H1 (cell line): ENCODE measurements at regions not wholly inside any gene's neighbourhood (a gene's known extent, or its start where the extent isn't known, plus 50 kb on each side); places are given as distances from the start of the nearest gene placed in this dataset.
"Not testable (repeated sequence)": the region's sequence is repeated elsewhere in the genome, so short reads cannot be mapped to it uniquely, and the experiment has no call there.

Experiments
- CTCF ChIA-PET: fragments of 300-600 bp; sonication (Branson Sonifier 250); formaldehyde crosslinking; loops from one replicate; lab custom pipeline; 2021; ENCODE audit not compliant: partially characterized antibody; lab: Charles Lee
- POLR2A ChIA-PET: fragments of 300-600 bp; sonication (Branson Sonifier 250); formaldehyde crosslinking; loops from one replicate; lab custom pipeline; 2021; ENCODE audit warnings: inconsistent platforms; ENCODE audit not compliant: partially characterized antibody; lab: Charles Lee
- DNase-seq, 2 experiments: peaks; one replicate each; pipeline versions ENCODE4 v3.0.0 to v3.0.0-alpha.2; 2010 to 2022; ENCODE audit warnings: low spot score in 2 of 2, low read depth in 1 of 2, mixed read lengths in 1 of 2
- FAIRE-seq: peaks from 2 replicates; lab custom pipeline; 2011; peaks lifted over from hg19 to GRCh38; lab: Jason Lieb, UNC
- H2AFZ ChIP-seq: 2 replicates; pipeline ENCODE4 v1.8.1; 2012; ENCODE audit warnings: low read length, inconsistent platforms
- H2AK5ac ChIP-seq: 2 replicates; pipeline ENCODE4 v1.6.1; 2013; ENCODE audit warnings: low read depth, low read length
- H2BK120ac ChIP-seq: replicated peaks from 2 replicates; pipeline ENCODE3; 2013; ENCODE audit warnings: low read depth, low read length, inconsistent platforms
- H2BK12ac ChIP-seq: 2 replicates; pipeline ENCODE4 v1.6.1; 2013; ENCODE audit warnings: low read depth, low read length
- H2BK15ac ChIP-seq: 2 replicates; pipeline ENCODE4 v1.6.1; 2013; ENCODE audit warnings: low read length
- H2BK20ac ChIP-seq: 2 replicates; pipeline ENCODE4 v1.6.1; 2013; ENCODE audit warnings: low read length
- H2BK5ac ChIP-seq: 2 replicates; pipeline ENCODE4 v1.6.1; 2013; ENCODE audit warnings: low read depth, low read length
- H3K14ac ChIP-seq: 2 replicates; pipeline ENCODE4 v1.6.1; 2013; ENCODE audit warnings: inconsistent platforms; ENCODE audit not compliant: insufficient read length
- H3K18ac ChIP-seq: 2 replicates; pipeline ENCODE4 v1.6.1; 2013; ENCODE audit warnings: low read length; ENCODE audit errors: extremely low read depth
- H3K23ac ChIP-seq: 2 replicates; pipeline ENCODE4 v1.6.1; 2013; ENCODE audit warnings: inconsistent platforms; ENCODE audit not compliant: insufficient read length
- H3K23me2 ChIP-seq: 2 replicates; pipeline ENCODE4 v1.6.1; 2013; ENCODE audit warnings: low read depth, low read length
- H3K27ac ChIP-seq: 2 replicates; pipeline ENCODE4 v1.6.1; 2011; ENCODE audit warnings: low read depth, low read length, inconsistent platforms
- H3K27me3 ChIP-seq, 4 experiments: replicated peaks in 1 of 4; 1 replicate in 1 of 4; 2 replicates in 3 of 4; pipeline versions ENCODE4 v1.6.1 to v1.8.1; 2011 to 2013; ENCODE audit warnings: low read length in 3 of 4, mild to moderate bottlenecking in 3 of 4, inconsistent platforms in 2 of 4, mixed read lengths in 2 of 4, moderate library complexity in 1 of 4; ENCODE audit not compliant: control insufficient read depth in 3 of 4, insufficient read depth in 3 of 4; ENCODE audit errors: extremely low read depth in 1 of 4
- H3K36me3 ChIP-seq, 4 experiments: 2 replicates each; pipeline versions ENCODE4 v1.6.1 to v1.8.1; 2011 to 2013; ENCODE audit warnings: mild to moderate bottlenecking in 4 of 4, low read length in 3 of 4, moderate library complexity in 2 of 4, control low read depth in 1 of 4, inconsistent platforms in 1 of 4; ENCODE audit not compliant: insufficient read depth in 4 of 4, control insufficient read depth in 2 of 4
- H3K4ac ChIP-seq: replicated peaks from 2 replicates; pipeline ENCODE3; 2013; ENCODE audit warnings: low read length, low read depth, mixed read lengths, inconsistent platforms; ENCODE audit not compliant: insufficient read length
- H3K4me1 ChIP-seq, 4 experiments: replicated peaks in 1 of 4; 1 replicate in 1 of 4; 2 replicates in 3 of 4; pipeline versions ENCODE4 v1.6.1 to v1.8.1; 2011 to 2013; ENCODE audit warnings: low read length in 3 of 4, inconsistent platforms in 2 of 4, mixed read lengths in 1 of 4; ENCODE audit not compliant: insufficient read depth in 4 of 4, control insufficient read depth in 3 of 4
- H3K4me2 ChIP-seq, 2 experiments: 2 replicates each; pipeline versions ENCODE4 v1.6.1 to v1.8.1; 2011 to 2013; ENCODE audit warnings: low read depth in 2 of 2, low read length in 2 of 2, control low read depth in 1 of 2, inconsistent platforms in 1 of 2, mild to moderate bottlenecking in 1 of 2; ENCODE audit not compliant: insufficient read depth in 1 of 2
- H3K4me3 ChIP-seq, 4 experiments: fragments of 200-600, 300-600 bp in 1 of 4; sonication (generic), shearing (Covaris generic), sonication (Bioruptor Twin) in 1 of 4; 2 replicates each; pipeline versions ENCODE4 v1.5.1 to v1.8.1; 2011 to 2016; ENCODE audit warnings: low read length in 4 of 4, low read depth in 3 of 4, control low read depth in 2 of 4, inconsistent platforms in 2 of 4, mild to moderate bottlenecking in 2 of 4, mixed read lengths in 1 of 4, moderate library complexity in 1 of 4; ENCODE audit not compliant: insufficient read depth in 2 of 4; ENCODE audit errors: extremely low read depth in 1 of 4
- H3K56ac ChIP-seq: replicated peaks from 2 replicates; pipeline ENCODE3; 2013; ENCODE audit warnings: low read depth, mild to moderate bottlenecking, mixed read lengths, low read length, inconsistent platforms; ENCODE audit not compliant: insufficient read length
- H3K79me1 ChIP-seq: 2 replicates; pipeline ENCODE4 v1.6.1; 2013; ENCODE audit warnings: low read depth, low read length, control low read depth
- H3K79me2 ChIP-seq, 2 experiments: 2 replicates each; pipeline versions ENCODE4 v1.6.1 to v1.8.1; 2012 to 2013; ENCODE audit warnings: low read length in 2 of 2, mild to moderate bottlenecking in 2 of 2, inconsistent platforms in 1 of 2; ENCODE audit not compliant: insufficient read depth in 2 of 2, control insufficient read depth in 1 of 2
- H3K9ac ChIP-seq, 4 experiments: replicated peaks in 1 of 4; 1 replicate in 1 of 4; 2 replicates in 3 of 4; pipeline versions ENCODE4 v1.6.1 to v1.8.1; 2011 to 2013; ENCODE audit warnings: low read depth in 3 of 4, low read length in 3 of 4, control low read depth in 2 of 4, mild to moderate bottlenecking in 2 of 4, moderate library complexity in 2 of 4, inconsistent platforms in 1 of 4; ENCODE audit errors: extremely low read depth in 1 of 4
- H3K9me3 ChIP-seq, 2 experiments: 2 replicates each; pipeline versions ENCODE4 v1.6.1 to v1.8.1; 2012 to 2013; ENCODE audit warnings: mild to moderate bottlenecking in 2 of 2, moderate library complexity in 2 of 2, control low read depth in 1 of 2, inconsistent platforms in 1 of 2, low read depth in 1 of 2, low read length in 1 of 2, mixed read lengths in 1 of 2; ENCODE audit not compliant: insufficient read depth in 2 of 2
- H4K20me1 ChIP-seq, 2 experiments: replicated peaks in 1 of 2; 2 replicates each; pipeline versions ENCODE3 to v1.8.1; 2011 to 2013; ENCODE audit warnings: inconsistent platforms in 2 of 2, low read length in 2 of 2, mild to moderate bottlenecking in 1 of 2; ENCODE audit not compliant: insufficient read depth in 2 of 2, control insufficient read depth in 1 of 2
- H4K5ac ChIP-seq: 2 replicates; pipeline ENCODE4 v1.6.1; 2013; ENCODE audit warnings: low read length, low read depth, mixed read lengths, inconsistent platforms; ENCODE audit not compliant: insufficient read length
- H4K8ac ChIP-seq: 2 replicates; pipeline ENCODE4 v1.8.0; 2013; ENCODE audit warnings: mild to moderate bottlenecking, moderate library complexity, low read length, inconsistent platforms; ENCODE audit not compliant: insufficient read depth; ENCODE audit errors: extremely low read depth
- H4K91ac ChIP-seq: replicated peaks from 2 replicates; pipeline ENCODE3; 2013; ENCODE audit warnings: low read length, mixed read lengths, inconsistent platforms; ENCODE audit not compliant: insufficient read length
- WGBS, 2 experiments: shearing (Covaris generic) in 1 of 2; methylation state at CpG; one replicate each; pipeline versions ENCODE4 v1.1.6 to v1.1.7; 2013 to 2015; ENCODE audit warnings: low lambda C conversion rate in 2 of 2, mixed read lengths in 2 of 2, inconsistent platforms in 1 of 2, low coverage in 1 of 2, missing lambda C conversion rate in 1 of 2; ENCODE audit not compliant: insufficient replicate concordance in 2 of 2, insufficient coverage in 1 of 2, insufficient read length in 1 of 2; ENCODE audit errors: extremely low coverage in 1 of 2, missing lambda C conversion rate in 1 of 2; 5-methylcytosine and 5-hydroxymethylcytosine counted together

DNA sequence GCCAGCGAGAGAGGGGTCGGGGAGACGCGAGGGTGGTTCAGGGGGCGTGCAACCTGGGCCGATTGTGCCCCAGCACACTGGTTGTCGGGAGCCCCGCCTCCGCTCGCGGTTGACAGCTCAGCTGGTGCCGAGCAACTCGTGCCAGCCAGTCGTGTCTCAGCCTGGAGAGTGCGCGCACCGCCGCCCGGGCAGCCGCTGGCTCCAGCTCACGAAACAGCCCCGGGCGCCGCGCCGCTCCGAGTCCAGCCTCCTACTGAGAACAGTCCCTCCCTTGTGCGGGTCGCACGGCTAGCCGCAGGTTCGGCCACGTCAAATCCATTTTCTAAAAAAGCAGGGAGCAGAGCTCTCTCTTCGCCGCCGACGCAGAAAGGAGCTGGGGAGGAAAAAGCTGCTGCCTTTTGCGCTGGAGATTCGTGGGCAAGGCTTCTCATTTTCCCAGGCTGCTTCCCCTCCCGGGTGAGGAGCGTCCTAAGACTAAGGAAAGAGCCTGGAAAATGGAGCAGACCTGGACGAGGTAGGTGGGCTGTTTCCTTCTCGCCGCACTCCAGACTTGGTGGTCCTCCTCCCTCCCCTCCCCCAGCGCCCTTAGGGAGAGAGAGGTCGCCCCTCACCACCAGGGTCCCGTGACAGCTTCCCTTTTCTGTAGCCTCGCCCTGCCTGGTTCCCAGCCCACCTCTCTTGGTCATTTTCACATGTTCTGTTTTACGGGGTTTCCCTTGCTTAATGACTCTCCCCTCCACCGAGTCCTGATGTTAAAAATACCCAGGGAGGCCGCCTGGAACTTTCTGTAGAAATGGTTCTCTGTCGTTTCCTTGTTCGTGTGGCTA lies 56.7 kb upstream of the SEC22B start:
- H3K56ac ChIP-seq, H2BK12ac ChIP-seq, H3K9me3 ChIP-seq, H4K5ac ChIP-seq, CTCF ChIA-PET, H3K23ac ChIP-seq, H2AK5ac ChIP-seq, POLR2A ChIA-PET, H3K4ac ChIP-seq, H3K18ac ChIP-seq, H3K4me2 ChIP-seq, H3K36me3 ChIP-seq, DNase-seq, H2BK15ac ChIP-seq, H3K27me3 ChIP-seq, H4K91ac ChIP-seq, H3K14ac ChIP-seq, H3K23me2 ChIP-seq, H2AFZ ChIP-seq, H2BK120ac ChIP-seq, H4K20me1 ChIP-seq, H3K4me3 ChIP-seq, H4K8ac ChIP-seq, H3K79me2 ChIP-seq, H3K9ac ChIP-seq, H2BK5ac ChIP-seq, H3K4me1 ChIP-seq, FAIRE-seq, H2BK20ac ChIP-seq, H3K79me1 ChIP-seq, H3K27ac ChIP-seq: not testable (repeated sequence)
- WGBS, 2 experiments, result no CpG with 5 or more reads among the region's 53 CpGs

GRCh38 chr1:120229835-120230234 lies 53.5 kb upstream of the SEC22B start:
- H3K4me3 ChIP-seq, H3K79me2 ChIP-seq, H2BK5ac ChIP-seq, H4K8ac ChIP-seq, H3K79me1 ChIP-seq, H3K4ac ChIP-seq, H3K27ac ChIP-seq, H2AK5ac ChIP-seq, H2BK15ac ChIP-seq, H3K9me3 ChIP-seq, H3K18ac ChIP-seq, H3K14ac ChIP-seq, H3K4me1 ChIP-seq, FAIRE-seq, POLR2A ChIA-PET, H3K56ac ChIP-seq, H3K9ac ChIP-seq, H2AFZ ChIP-seq, H4K91ac ChIP-seq, H4K20me1 ChIP-seq, H3K23ac ChIP-seq, H3K4me2 ChIP-seq, H2BK120ac ChIP-seq, H3K27me3 ChIP-seq, H3K36me3 ChIP-seq, H2BK12ac ChIP-seq, CTCF ChIA-PET, DNase-seq, H4K5ac ChIP-seq, H3K23me2 ChIP-seq, H2BK20ac ChIP-seq: not testable (repeated sequence)
- WGBS, 2 experiments, result no CpG with 5 or more reads among the region's 1 CpG
